CD4-positive, alpha-beta T cell treated with Interferon alpha-2 for 1 hour (primary cell): ENCODE measurements at regions not wholly inside any gene's neighbourhood (a gene's known extent, or its start where the extent isn't known, plus 50 kb on each side); places are given as distances from the start of the nearest gene placed in this dataset.

Experiments used
- DNase-seq, 2 donors: peaks; one replicate each; pipeline ENCODE4 v3.0.0-alpha.2; 2020 to 2022

GRCh38 chr9:1434811-1435210, 384.7 kb downstream of the DMRT2 start:
- no peak for DNase-seq

- DNase-seq: no peak
These were observed 390.1 kb downstream of the DMRT2 start for GRCh38 chr9:1440256-1440655.

GRCh38 chr9:1442105-1442504, 391.9 kb downstream of the DMRT2 start:
- DNase-seq: no peak

- no peak for DNase-seq
These were observed 393.3 kb downstream of the DMRT2 start for GRCh38 chr9:1443450-1443849.

- no peak for DNase-seq
These were observed 396.5 kb downstream of the DMRT2 start for GRCh38 chr9:1446671-1447070.

GRCh38 chr9:1453636-1454035, 403.5 kb downstream of the DMRT2 start:
- no peak for DNase-seq

GRCh38 chr9:1454211-1454610, 404.1 kb downstream of the DMRT2 start:
- no peak for DNase-seq

GRCh38 chr9:1454616-1455347, 404.6 kb downstream of the DMRT2 start:
- no peak for DNase-seq

- DNase-seq: no peak
These were observed 405.6 kb downstream of the DMRT2 start for GRCh38 chr9:1455766-1456165.

GRCh38 chr9:1456301-1457024, 406.3 kb downstream of the DMRT2 start:
- no peak for DNase-seq

- no peak for DNase-seq
These were observed 407.3 kb downstream of the DMRT2 start for GRCh38 chr9:1457460-1457859.

GRCh38 chr9:1458503-1458902, 408.3 kb downstream of the DMRT2 start:
- no peak for DNase-seq

GRCh38 chr9:1460143-1460769, 410.1 kb downstream of the DMRT2 start:
- DNase-seq: peak in 1 of 2 donors; percentile 6

GRCh38 chr9:1461812-1462211, 411.7 kb downstream of the DMRT2 start:
- no peak for DNase-seq

- DNase-seq: no peak
These were observed 412.6 kb downstream of the DMRT2 start for GRCh38 chr9:1462626-1463308.

GRCh38 chr9:1469996-1470395, 419.8 kb downstream of the DMRT2 start:
- no peak for DNase-seq

- DNase-seq: no peak
These were observed 423.9 kb downstream of the DMRT2 start for GRCh38 chr9:1473956-1474634.

GRCh38 chr9:1474671-1475070, 424.5 kb downstream of the DMRT2 start:
- DNase-seq: no peak

- DNase-seq: no peak
These were observed 440.4 kb downstream of the DMRT2 start for GRCh38 chr9:1490341-1491232.

- no peak for DNase-seq
These were observed 442.0 kb downstream of the DMRT2 start for GRCh38 chr9:1492156-1492555.

GRCh38 chr9:1495282-1496030, 445.3 kb downstream of the DMRT2 start:
- DNase-seq: no peak
